HG02981 (cell line): ENCODE measurements at regions not wholly inside any gene's neighbourhood (a gene's known extent, or its start where the extent isn't known, plus 50 kb on each side); places are given as distances from the start of the nearest gene placed in this dataset.

ENCODE experiments used
- ATAC-seq: cut with Tn5 transposase; IDR thresholded peaks from one replicate; pipeline ENCODE4 v1.9.1; 2021; ENCODE audit warnings: mild to moderate bottlenecking, moderate library complexity; ENCODE audit not compliant: unreplicated experiment

GRCh38 chr13:103275722-103276121, 209.5 kb upstream of the SLC10A2 start:
- ATAC-seq: no peak

- ATAC-seq: no peak
These were observed 208.9 kb upstream of the SLC10A2 start for GRCh38 chr13:103275081-103275480.

GRCh38 chr13:103273825-103274224, 207.6 kb upstream of the SLC10A2 start:
- no peak for ATAC-seq

GRCh38 chr13:103272770-103273169, 206.6 kb upstream of the SLC10A2 start:
- ATAC-seq: peak; percentile 43

GRCh38 chr13:103263448-103263847, 197.2 kb upstream of the SLC10A2 start:
- no peak for ATAC-seq

GRCh38 chr13:103255587-103256301, 189.5 kb upstream of the SLC10A2 start:
- ATAC-seq: no peak

- ATAC-seq: no peak
These were observed 183.9 kb upstream of the SLC10A2 start for GRCh38 chr13:103250071-103250470.

- ATAC-seq: no peak
These were observed 180.5 kb upstream of the SLC10A2 start for GRCh38 chr13:103246581-103247200.

GRCh38 chr13:103243495-103243894, 177.3 kb upstream of the SLC10A2 start:
- no peak for ATAC-seq

GRCh38 chr13:103238441-103238840, 172.2 kb upstream of the SLC10A2 start:
- ATAC-seq: no peak

- ATAC-seq: no peak
These were observed 170.0 kb upstream of the SLC10A2 start for GRCh38 chr13:103236213-103236612.

GRCh38 chr13:103229674-103230073, 163.5 kb upstream of the SLC10A2 start:
- ATAC-seq: no peak

GRCh38 chr13:103224804-103225203, 158.6 kb upstream of the SLC10A2 start:
- no peak for ATAC-seq

- ATAC-seq: no peak
These were observed 156.5 kb upstream of the SLC10A2 start for GRCh38 chr13:103222683-103223082.

- ATAC-seq: no peak
These were observed 152.0 kb upstream of the SLC10A2 start for GRCh38 chr13:103218253-103218652.

GRCh38 chr13:103213152-103213551, 146.9 kb upstream of the SLC10A2 start:
- no peak for ATAC-seq

- ATAC-seq: no peak
These were observed 144.1 kb upstream of the SLC10A2 start for GRCh38 chr13:103210348-103210747.

- ATAC-seq: no peak
These were observed 137.6 kb upstream of the SLC10A2 start for GRCh38 chr13:103203735-103204330.

- no peak for ATAC-seq
These were observed 134.1 kb upstream of the SLC10A2 start for GRCh38 chr13:103200118-103200885.

- ATAC-seq: no peak
These were observed 133.3 kb upstream of the SLC10A2 start for GRCh38 chr13:103199380-103200088.

- ATAC-seq: no peak
These were observed 130.1 kb upstream of the SLC10A2 start for GRCh38 chr13:103196356-103196755.
